GM12865 (cell line): ENCODE measurements at regions not wholly inside any gene's neighbourhood (a gene's known extent, or its start where the extent isn't known, plus 50 kb on each side); places are given as distances from the start of the nearest gene placed in this dataset.

ENCODE experiments used
- DNase-seq: peaks from one replicate; pipeline ENCODE4 v3.0.0; 2010; ENCODE audit warnings: low read depth
- H3K4me3 ChIP-seq: 2 replicates; pipeline ENCODE4 v1.5.1; 2011; ENCODE audit warnings: mild to moderate bottlenecking, low read depth, low read length, control low read depth
- CTCF ChIP-seq: IDR thresholded peaks from 2 replicates; pipeline ENCODE4 v1.5.1; 2011; ENCODE audit warnings: low read length, control low read depth, low read depth, inconsistent platforms; ENCODE audit not compliant: insufficient read depth; ENCODE audit errors: missing control alignments

- TF ChIP-seq CTCF, result no peak
- H3K4me3 ChIP-seq, result no peak overlapping the region
- no peak for DNase-seq
These were observed 266.7 kb downstream of the CSNK1G3 start for GRCh38 chr5:123778641-123779040.

DNA sequence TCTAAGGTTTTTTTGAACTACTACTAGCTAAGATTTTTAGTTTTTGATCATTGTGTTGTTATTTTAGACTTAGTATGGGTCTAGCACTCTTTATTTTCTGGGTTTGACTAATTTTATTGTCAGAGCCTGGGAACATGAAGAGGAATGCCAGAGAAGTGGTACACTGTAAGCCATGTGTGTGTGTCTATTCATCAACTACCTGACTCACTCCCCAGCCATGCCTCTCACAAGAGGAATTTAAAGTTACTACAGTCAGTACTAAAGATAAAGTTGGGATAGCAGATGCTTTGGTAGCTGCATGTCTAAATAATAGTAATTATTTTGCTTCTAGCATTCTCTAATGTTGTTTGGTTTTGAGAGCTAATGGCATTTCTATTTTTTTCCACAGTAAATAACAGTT is 264.8 kb downstream of the CSNK1G3 start:
- DNase-seq, result no peak
- no peak for TF ChIP-seq CTCF
- H3K4me3 ChIP-seq, result no peak overlapping the region

- H3K4me3 ChIP-seq, result no peak overlapping the region
- no peak for DNase-seq
- TF ChIP-seq CTCF, result no peak
These were observed 259.7 kb downstream of the CSNK1G3 start for GRCh38 chr5:123771715-123772114.

GRCh38 chr5:123763201-123763600 is 251.2 kb downstream of the CSNK1G3 start:
- DNase-seq, result no peak
- no peak overlapping the region for H3K4me3 ChIP-seq
- no peak for TF ChIP-seq CTCF

DNA sequence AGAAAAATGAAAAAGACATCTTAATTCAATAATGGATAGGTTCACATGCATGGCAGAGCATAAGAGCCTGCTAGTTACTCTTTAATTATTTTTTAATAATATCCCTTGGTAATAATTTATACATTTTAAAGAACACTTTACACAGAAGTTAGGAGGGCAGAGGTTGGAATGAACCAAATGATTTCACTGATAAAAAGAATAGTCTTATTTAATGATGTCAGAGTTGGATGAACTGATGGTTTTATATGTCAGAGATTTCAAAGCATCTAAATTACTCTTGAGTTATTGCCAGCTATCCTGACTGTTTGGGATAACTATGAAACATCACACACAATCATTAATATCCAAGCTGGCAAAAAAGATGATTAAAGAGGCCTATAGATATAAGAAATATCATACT is 244.8 kb downstream of the CSNK1G3 start:
- no peak for TF ChIP-seq CTCF
- DNase-seq, result no peak
- no peak overlapping the region for H3K4me3 ChIP-seq

GRCh38 chr5:123756318-123756665 is 244.3 kb downstream of the CSNK1G3 start:
- H3K4me3 ChIP-seq, result no peak overlapping the region
- TF ChIP-seq CTCF, result no peak
- DNase-seq, result no peak

GRCh38 chr5:123755653-123756317 is 243.8 kb downstream of the CSNK1G3 start:
- TF ChIP-seq CTCF, result no peak
- DNase-seq, result no peak
- H3K4me3 ChIP-seq, result no peak overlapping the region
